HCT116 (cell line): ENCODE measurements at regions not wholly inside any gene's neighbourhood (a gene's known extent, or its start where the extent isn't known, plus 50 kb on each side); places are given as distances from the start of the nearest gene placed in this dataset.

ENCODE experiments used
- ATAC-seq: fragments of 200-7000 bp; cut with Tn5 transposase; 2 replicates; pipeline ENCODE4 v1.9.1; 2020; ENCODE audit warnings: mild to moderate bottlenecking, moderate library complexity
- BruUV-seq: library from RNA; stranded (reverse); fragments of 400-500 nt; replicated peaks from 2 replicates; lab custom pipeline; 2021; lab: Mats Ljungman, UMichigan
- CTCF ChIA-PET: fragments of 300-600 bp; sonication (Branson Sonifier 250); formaldehyde crosslinking; loops from one replicate; lab custom pipeline; 2021; ENCODE audit warnings: antibody characterized with exemption; lab: Charles Lee
- POLR2A ChIA-PET: fragments of 300-600, 350-600 bp; sonication (Branson Sonifier 250); formaldehyde crosslinking; loops from one replicate; lab custom pipeline; 2021; ENCODE audit warnings: antibody characterized with exemption; lab: Charles Lee
- RAD21 ChIA-PET, 2 experiments: fragments of 300-600 bp; sonication (Branson Sonifier 250); formaldehyde crosslinking; loops; one replicate each; lab custom pipeline; 2023; ENCODE audit warnings: low total read pairs in 2 of 2; ENCODE audit not compliant: uncharacterized antibody in 2 of 2, unreplicated experiment in 2 of 2, low non-redundant PET in 1 of 2; lab: Charles Lee
- DNase-seq: peaks from one replicate; pipeline ENCODE4 v3.0.0-alpha.2; 2010; ENCODE audit warnings: low read depth, low spot score
- H2AFZ ChIP-seq: fragments of 200-600 bp; shearing (Covaris generic), sonication (generic); 2 replicates; pipeline ENCODE4 v1.6.1; 2017; ENCODE audit warnings: low read depth, mixed run types, mixed read lengths, antibody characterized with exemption, low read length; ENCODE audit not compliant: poor library complexity, severe bottlenecking
- H3K27ac ChIP-seq: 2 replicates; pipeline ENCODE4 v1.5.1; 2012; ENCODE audit warnings: low read depth, low read length
- H3K27me3 ChIP-seq: fragments of 200-600 bp; sonication (generic); 2 replicates; pipeline ENCODE4 v1.6.1; 2016; ENCODE audit warnings: mixed run types, low read length, mixed read lengths; ENCODE audit not compliant: insufficient read depth
- H3K36me3 ChIP-seq, 2 experiments: fragments of 200-500 bp in 1 of 2; fragments of 200-600 bp in 1 of 2; sonication (Bioruptor generic) in 1 of 2; sonication (generic) in 1 of 2; 2 replicates each; pipeline versions ENCODE4 v1.5.1 to v1.6.1; 2014 to 2016; ENCODE audit warnings: low read length in 2 of 2, inconsistent platforms in 1 of 2, mixed read lengths in 1 of 2, mixed run types in 1 of 2; ENCODE audit not compliant: insufficient read depth in 2 of 2, control insufficient read depth in 1 of 2
- H3K4me1 ChIP-seq, 2 experiments: fragments of 200-600 bp in 1 of 2; sonication (generic) in 1 of 2; 2 replicates each; pipeline versions ENCODE4 v1.5.1 to v1.6.1; 2012 to 2017; ENCODE audit warnings: low read length in 2 of 2, inconsistent platforms in 1 of 2, mild to moderate bottlenecking in 1 of 2, mixed read lengths in 1 of 2, mixed run types in 1 of 2, moderate library complexity in 1 of 2; ENCODE audit not compliant: insufficient read depth in 2 of 2, control insufficient read depth in 1 of 2
- H3K4me2 ChIP-seq: fragments of 200-600 bp; sonication (generic); 2 replicates; pipeline ENCODE4 v1.6.1; 2017; ENCODE audit warnings: mixed run types, low read length, mixed read lengths
- H3K4me3 ChIP-seq, 2 experiments: fragments of 200-600 bp in 1 of 2; sonication (generic) in 1 of 2; replicated peaks in 1 of 2; 2 replicates each; pipeline ENCODE4 v1.5.1; 2011 to 2016; ENCODE audit warnings: low read length in 2 of 2, control low read depth in 1 of 2, low read depth in 1 of 2, mild to moderate bottlenecking in 1 of 2, mixed read lengths in 1 of 2, mixed run types in 1 of 2
- H3K79me2 ChIP-seq: fragments of 200-600 bp; sonication (generic); 2 replicates; pipeline ENCODE4 v1.6.1; 2017; ENCODE audit warnings: mild to moderate bottlenecking, mixed run types, low read length, moderate library complexity, mixed read lengths; ENCODE audit not compliant: insufficient read depth
- H3K9ac ChIP-seq: fragments of 200-600 bp; sonication (generic); 2 replicates; pipeline ENCODE4 v1.6.1; 2016; ENCODE audit warnings: low read length, mixed read lengths
- H3K9me2 ChIP-seq: fragments of 200-600 bp; sonication (generic), shearing (Covaris generic); 2 replicates; pipeline ENCODE4 v1.6.1; 2017; ENCODE audit warnings: mixed run types, mild to moderate bottlenecking, moderate library complexity; ENCODE audit not compliant: insufficient read depth
- H3K9me3 ChIP-seq, 2 experiments: fragments of 200-500 bp in 1 of 2; fragments of 200-600 bp in 1 of 2; sonication (Bioruptor generic) in 1 of 2; sonication (generic) in 1 of 2; 2 replicates each; pipeline ENCODE4 v1.6.1; 2014 to 2017; ENCODE audit warnings: low read length in 2 of 2, mixed read lengths in 2 of 2, inconsistent platforms in 1 of 2, low read depth in 1 of 2, mild to moderate bottlenecking in 1 of 2, mixed run types in 1 of 2, moderate library complexity in 1 of 2; ENCODE audit not compliant: control insufficient read depth in 1 of 2, insufficient read depth in 1 of 2
- H4K20me1 ChIP-seq: fragments of 200-600 bp; sonication (generic), shearing (Covaris generic); 2 replicates; pipeline ENCODE4 v1.6.1; 2017; ENCODE audit warnings: mixed run types, mild to moderate bottlenecking, moderate library complexity; ENCODE audit not compliant: insufficient read depth
- CBX3 ChIP-seq: IDR thresholded peaks from 2 replicates; pipeline ENCODE4 v1.6.1; 2012; ENCODE audit warnings: low read depth
- CEBPB ChIP-seq: IDR thresholded peaks from 2 replicates; pipeline ENCODE4 v1.6.1; 2012; ENCODE audit warnings: low read depth
- EGR1 ChIP-seq: IDR thresholded peaks from 2 replicates; pipeline ENCODE4 v1.6.1; 2012; ENCODE audit warnings: low read depth
- EZH2 ChIP-seq: fragments of 200-600 bp; sonication (generic); IDR thresholded peaks from 2 replicates; pipeline ENCODE4 v1.6.1; 2017; ENCODE audit warnings: antibody characterized with exemption, mixed run types
- EZH2phosphoT487 ChIP-seq: fragments of 200-600 bp; IDR thresholded peaks from 2 replicates; pipeline ENCODE4 v1.6.1; 2018; ENCODE audit warnings: antibody characterized with exemption, borderline replicate concordance
- FOSL1 ChIP-seq: IDR thresholded peaks from 2 replicates; pipeline ENCODE4 v1.6.1; 2012; ENCODE audit warnings: low read depth
- RAD21 ChIP-seq: IDR thresholded peaks from 2 replicates; pipeline ENCODE4 v1.6.1; 2012; ENCODE audit warnings: low read depth, mild to moderate bottlenecking
- SP1 ChIP-seq: IDR thresholded peaks from 2 replicates; pipeline ENCODE4 v1.6.1; 2012; ENCODE audit warnings: low read depth
- SRF ChIP-seq: IDR thresholded peaks from 2 replicates; pipeline ENCODE4 v1.6.1; 2012; ENCODE audit warnings: low read depth
- YY1 ChIP-seq: IDR thresholded peaks from 2 replicates; pipeline ENCODE4 v1.6.1; 2011; ENCODE audit warnings: low read length, low read depth, moderate library complexity, mild to moderate bottlenecking; ENCODE audit not compliant: insufficient replicate concordance; ENCODE audit errors: extremely low read depth
- ZFX ChIP-seq: fragments of 450-650 bp; IDR thresholded peaks from 2 replicates; pipeline ENCODE4 v1.6.1; 2017
- ZNF274 ChIP-seq: fragments of 200-500 bp; sonication (Bioruptor generic); IDR thresholded peaks from 2 replicates; pipeline ENCODE4 v1.6.1; 2014; ENCODE audit warnings: mild to moderate bottlenecking, low read depth, low read length, inconsistent platforms
- intact Hi-C: fragments of 100-400 bp; cut with micrococcal nuclease; formaldehyde crosslinking; loops from 2 replicates; pipeline ENCODE4 v1.10.0; 2022
- TF ChIP-seq, protein P1 (sequence below): IDR thresholded peaks from 2 replicates; pipeline ENCODE4 v1.6.1; 2011; ENCODE audit warnings: mild to moderate bottlenecking, low read length, moderate library complexity; ENCODE audit not compliant: insufficient replicate concordance; ENCODE audit errors: extremely low read depth
- TF ChIP-seq, protein P2 (sequence below): IDR thresholded peaks from 2 replicates; pipeline ENCODE4 v1.6.1; 2012; ENCODE audit warnings: low read depth
- TF ChIP-seq, protein P3 (sequence below): IDR thresholded peaks from 2 replicates; pipeline ENCODE4 v1.6.1; 2012

DNA sequence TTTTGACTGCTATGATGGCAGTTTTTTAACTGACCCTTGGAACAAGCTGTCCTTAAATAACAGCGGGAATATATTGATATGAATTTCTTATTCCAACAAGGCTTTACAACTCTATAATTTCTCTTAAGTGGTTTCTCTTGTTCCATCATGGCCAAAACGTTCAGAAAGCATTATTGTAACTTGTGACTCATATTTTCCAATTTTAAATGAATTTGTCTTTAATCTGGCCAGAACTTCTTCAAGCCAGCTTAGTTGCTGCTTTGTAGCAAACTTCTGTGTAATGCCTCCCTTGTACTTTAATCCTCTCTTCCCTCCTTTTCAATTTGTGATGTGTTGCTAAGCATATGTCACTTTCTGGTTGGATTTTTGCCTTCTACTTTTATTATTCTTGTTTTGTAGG, 271.9 kb downstream of the KIF20B start:
- H3K36me3 ChIP-seq: no peaks in the 10 kb centered on the region
- H3K9me2 ChIP-seq: no peaks in the 10 kb centered on the region
- ATAC-seq (no peak), DNase-seq (no peak)
- intact Hi-C loops: no loop called here
- no TSS peak for BruUV-seq
- no peaks in the 10 kb centered on the region for H3K9me3 ChIP-seq
- H3K4me3 ChIP-seq: no peak overlapping the region
- H3K4me2 ChIP-seq: no peak overlapping the region
- ChIA-PET RAD21 (no interaction called here), POLR2A (no interaction called here), CTCF (no interaction called here)
- TF ChIP-seq CEBPB (no peak), RAD21 (no peak)
- TF ChIP-seq, protein P1, sequence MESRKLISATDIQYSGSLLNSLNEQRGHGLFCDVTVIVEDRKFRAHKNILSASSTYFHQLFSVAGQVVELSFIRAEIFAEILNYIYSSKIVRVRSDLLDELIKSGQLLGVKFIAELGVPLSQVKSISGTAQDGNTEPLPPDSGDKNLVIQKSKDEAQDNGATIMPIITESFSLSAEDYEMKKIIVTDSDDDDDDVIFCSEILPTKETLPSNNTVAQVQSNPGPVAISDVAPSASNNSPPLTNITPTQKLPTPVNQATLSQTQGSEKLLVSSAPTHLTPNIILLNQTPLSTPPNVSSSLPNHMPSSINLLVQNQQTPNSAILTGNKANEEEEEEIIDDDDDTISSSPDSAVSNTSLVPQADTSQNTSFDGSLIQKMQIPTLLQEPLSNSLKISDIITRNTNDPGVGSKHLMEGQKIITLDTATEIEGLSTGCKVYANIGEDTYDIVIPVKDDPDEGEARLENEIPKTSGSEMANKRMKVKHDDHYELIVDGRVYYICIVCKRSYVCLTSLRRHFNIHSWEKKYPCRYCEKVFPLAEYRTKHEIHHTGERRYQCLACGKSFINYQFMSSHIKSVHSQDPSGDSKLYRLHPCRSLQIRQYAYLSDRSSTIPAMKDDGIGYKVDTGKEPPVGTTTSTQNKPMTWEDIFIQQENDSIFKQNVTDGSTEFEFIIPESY: no peak
- H3K9ac ChIP-seq: no peak overlapping the region
- no peaks in the 10 kb centered on the region for H3K4me1 ChIP-seq
- H3K79me2 ChIP-seq: no peaks in the 10 kb centered on the region
- H3K27me3 ChIP-seq: no peaks in the 10 kb centered on the region
- H3K27ac ChIP-seq: no peak overlapping the region
- no peaks in the 10 kb centered on the region for H4K20me1 ChIP-seq
- no peak overlapping the region for H2AFZ ChIP-seq

DNA sequence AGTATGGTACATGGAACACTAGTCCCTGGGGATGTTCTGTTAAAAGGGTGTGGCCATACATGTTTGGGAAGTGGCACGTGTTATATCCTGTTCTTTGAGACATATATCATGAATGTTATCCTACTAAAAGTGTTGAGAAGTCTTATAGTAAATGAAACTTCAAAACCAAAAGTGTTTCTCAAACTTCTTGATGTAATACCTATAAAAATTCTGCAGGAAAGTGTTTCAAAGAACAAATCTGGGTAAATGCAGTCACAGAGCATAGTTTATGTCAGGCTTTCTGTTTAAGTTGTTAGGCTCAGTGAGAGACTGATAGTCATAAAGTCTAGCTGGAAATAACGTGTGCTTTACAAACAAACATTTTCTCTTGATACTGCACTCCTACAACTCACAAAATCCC, 273.7 kb downstream of the KIF20B start:
- BruUV-seq: no TSS peak
- ATAC-seq (no peak), DNase-seq (no peak)
- Histone ChIP-seq H3K9me3 (no peaks in the 10 kb centered on the region), H3K27ac (no peak overlapping the region), H3K4me3 (no peak overlapping the region), H3K79me2 (no peaks in the 10 kb centered on the region), H3K4me2 (no peak overlapping the region), H2AFZ (no peak overlapping the region), H3K36me3 (no peaks in the 10 kb centered on the region), H3K9ac (no peak overlapping the region), H3K4me1 (no peaks in the 10 kb centered on the region), H3K27me3 (no peaks in the 10 kb centered on the region), H4K20me1 (no peaks in the 10 kb centered on the region), H3K9me2 (no peaks in the 10 kb centered on the region)
- ChIA-PET CTCF (no interaction called here), RAD21 (no interaction called here), POLR2A (no interaction called here)
- intact Hi-C loops: no loop called here
- TF ChIP-seq, protein P2, sequence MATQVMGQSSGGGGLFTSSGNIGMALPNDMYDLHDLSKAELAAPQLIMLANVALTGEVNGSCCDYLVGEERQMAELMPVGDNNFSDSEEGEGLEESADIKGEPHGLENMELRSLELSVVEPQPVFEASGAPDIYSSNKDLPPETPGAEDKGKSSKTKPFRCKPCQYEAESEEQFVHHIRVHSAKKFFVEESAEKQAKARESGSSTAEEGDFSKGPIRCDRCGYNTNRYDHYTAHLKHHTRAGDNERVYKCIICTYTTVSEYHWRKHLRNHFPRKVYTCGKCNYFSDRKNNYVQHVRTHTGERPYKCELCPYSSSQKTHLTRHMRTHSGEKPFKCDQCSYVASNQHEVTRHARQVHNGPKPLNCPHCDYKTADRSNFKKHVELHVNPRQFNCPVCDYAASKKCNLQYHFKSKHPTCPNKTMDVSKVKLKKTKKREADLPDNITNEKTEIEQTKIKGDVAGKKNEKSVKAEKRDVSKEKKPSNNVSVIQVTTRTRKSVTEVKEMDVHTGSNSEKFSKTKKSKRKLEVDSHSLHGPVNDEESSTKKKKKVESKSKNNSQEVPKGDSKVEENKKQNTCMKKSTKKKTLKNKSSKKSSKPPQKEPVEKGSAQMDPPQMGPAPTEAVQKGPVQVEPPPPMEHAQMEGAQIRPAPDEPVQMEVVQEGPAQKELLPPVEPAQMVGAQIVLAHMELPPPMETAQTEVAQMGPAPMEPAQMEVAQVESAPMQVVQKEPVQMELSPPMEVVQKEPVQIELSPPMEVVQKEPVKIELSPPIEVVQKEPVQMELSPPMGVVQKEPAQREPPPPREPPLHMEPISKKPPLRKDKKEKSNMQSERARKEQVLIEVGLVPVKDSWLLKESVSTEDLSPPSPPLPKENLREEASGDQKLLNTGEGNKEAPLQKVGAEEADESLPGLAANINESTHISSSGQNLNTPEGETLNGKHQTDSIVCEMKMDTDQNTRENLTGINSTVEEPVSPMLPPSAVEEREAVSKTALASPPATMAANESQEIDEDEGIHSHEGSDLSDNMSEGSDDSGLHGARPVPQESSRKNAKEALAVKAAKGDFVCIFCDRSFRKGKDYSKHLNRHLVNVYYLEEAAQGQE: no peak
- TF ChIP-seq EGR1: no peak
- TF ChIP-seq CEBPB: no peak
- TF ChIP-seq EZH2phosphoT487: no peak
- TF ChIP-seq EZH2: no peak
- no peak for TF ChIP-seq ZNF274
- TF ChIP-seq RAD21: no peak
- no peak for TF ChIP-seq CBX3
- TF ChIP-seq ZFX: no peak
- no peak for TF ChIP-seq YY1
- no peak for TF ChIP-seq SRF
- TF ChIP-seq, protein P3, sequence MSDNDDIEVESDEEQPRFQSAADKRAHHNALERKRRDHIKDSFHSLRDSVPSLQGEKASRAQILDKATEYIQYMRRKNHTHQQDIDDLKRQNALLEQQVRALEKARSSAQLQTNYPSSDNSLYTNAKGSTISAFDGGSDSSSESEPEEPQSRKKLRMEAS: no peak
- TF ChIP-seq SP1: no peak
- no peak for TF ChIP-seq FOSL1
- TF ChIP-seq, all 23 proteins: peak for 0
